Neural progenitor cell (in vitro differentiated cells): ENCODE measurements at regions not wholly inside any gene's neighbourhood (a gene's known extent, or its start where the extent isn't known, plus 50 kb on each side); places are given as distances from the start of the nearest gene placed in this dataset.

Experiments used
- DNase-seq: peaks from one replicate; pipeline ENCODE4 v3.0.0-alpha.2; 2016; ENCODE audit warnings: low spot score
- H2AFZ ChIP-seq: fragments of 200-600 bp; sonication (generic); replicated peaks from 2 replicates; pipeline ENCODE4 v1.6.1; 2016; ENCODE audit warnings: antibody characterized with exemption
- H3F3A ChIP-seq: fragments of 200-600 bp; sonication (generic); 2 replicates; pipeline ENCODE4 v1.6.1; 2016; ENCODE audit warnings: antibody characterized with exemption, low read depth
- H3K27ac ChIP-seq: fragments of 200-600 bp; sonication (generic); 2 replicates; pipeline ENCODE4 v1.5.1; 2016; ENCODE audit warnings: mild to moderate bottlenecking
- H3K27me3 ChIP-seq: fragments of 200-600 bp; sonication (generic); 2 replicates; pipeline ENCODE4 v1.6.1; 2016; ENCODE audit warnings: mild to moderate bottlenecking, moderate library complexity
- H3K36me3 ChIP-seq: fragments of 200-600 bp; sonication (generic); 2 replicates; pipeline ENCODE4 v1.5.1; 2016
- H3K4me1 ChIP-seq: fragments of 200-600 bp; sonication (generic); 2 replicates; pipeline ENCODE4 v1.6.1; 2016; ENCODE audit warnings: mixed run types
- H3K4me2 ChIP-seq: fragments of 200-600 bp; sonication (generic); 2 replicates; pipeline ENCODE4 v1.6.1; 2016
- H3K4me3 ChIP-seq: fragments of 200-600 bp; sonication (generic); 2 replicates; pipeline ENCODE4 v1.5.1; 2016
- H3K79me2 ChIP-seq: fragments of 200-600 bp; sonication (generic); 2 replicates; pipeline ENCODE4 v1.6.1; 2016; ENCODE audit warnings: low read depth
- H3K9ac ChIP-seq: fragments of 200-600 bp; sonication (generic); 2 replicates; pipeline ENCODE4 v1.6.1; 2016
- H3K9me3 ChIP-seq: fragments of 200-600 bp; sonication (generic); 2 replicates; pipeline ENCODE4 v1.5.1; 2016; ENCODE audit warnings: low read depth
- H4K20me1 ChIP-seq: fragments of 200-600 bp; sonication (generic); 2 replicates; pipeline ENCODE4 v1.6.1; 2016; ENCODE audit warnings: low read depth
- H3K27ac Mint-ChIP-seq: 3 replicates; pipeline ENCODE4 v1.8.0; 2021; ENCODE audit warnings: mixed read lengths
- H3K27me3 Mint-ChIP-seq: 2 replicates; pipeline ENCODE4 v1.8.0; 2022; ENCODE audit warnings: low read depth, mild to moderate bottlenecking, inconsistent platforms, moderate library complexity, mixed read lengths; ENCODE audit not compliant: insufficient read depth
- H3K36me3 Mint-ChIP-seq: 3 replicates; pipeline ENCODE4 v1.8.0; 2021; ENCODE audit warnings: mixed read lengths
- H3K4me1 Mint-ChIP-seq: 3 replicates; pipeline ENCODE4 v1.8.0; 2021; ENCODE audit warnings: mixed read lengths
- H3K4me3 Mint-ChIP-seq: 3 replicates; pipeline ENCODE4 v1.8.0; 2021; ENCODE audit warnings: mild to moderate bottlenecking, moderate library complexity, mixed read lengths
- H3K9me3 Mint-ChIP-seq: 3 replicates; pipeline ENCODE4 v1.8.0; 2020; ENCODE audit warnings: mixed read lengths
- EZH2 ChIP-seq: fragments of 200-600 bp; sonication (generic); IDR thresholded peaks from 2 replicates; pipeline ENCODE4 v1.6.1; 2017; ENCODE audit warnings: antibody characterized with exemption, mild to moderate bottlenecking, moderate library complexity
- EZH2phosphoT487 ChIP-seq: fragments of 200-600 bp; sonication (generic); IDR thresholded peaks from 2 replicates; pipeline ENCODE4 v1.6.1; 2017; ENCODE audit warnings: antibody characterized with exemption
- TF ChIP-seq, protein P1 (sequence below): fragments of 200-600 bp; sonication (generic); IDR thresholded peaks from 2 replicates; pipeline ENCODE4 v1.5.1; 2017; ENCODE audit warnings: antibody characterized with exemption, mild to moderate bottlenecking

DNA sequence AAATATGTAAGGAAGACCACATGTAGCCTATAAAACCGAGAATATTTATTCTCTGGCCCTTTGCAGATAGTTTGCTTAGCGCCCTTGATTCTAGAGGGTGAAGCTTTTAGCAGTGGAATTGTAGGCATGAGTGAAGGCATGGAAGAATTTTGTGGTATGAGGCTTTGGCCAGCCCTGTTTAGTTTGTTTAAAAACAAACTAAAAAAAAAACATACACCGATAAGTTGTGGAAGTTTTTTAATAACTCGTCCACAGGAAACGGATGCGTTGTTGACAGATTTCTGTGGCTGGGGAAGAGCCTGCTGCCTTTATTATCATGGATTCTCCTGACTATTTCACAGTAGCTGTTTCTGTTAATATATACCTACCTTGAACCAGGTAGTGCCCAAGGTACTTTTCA, 194.7 kb upstream of the LNX1 start:
- Histone ChIP-seq H2AFZ (no peak overlapping the region), H4K20me1 (no peaks in the 10 kb centered on the region), H3K9me3 (no peaks in the 10 kb centered on the region), H3K4me1 (peaks cover 9% of the 10 kb centered on the region), H3K4me2 (no peak overlapping the region), H3K4me3 (no peak overlapping the region), H3K27me3 (no peaks in the 10 kb centered on the region), H3K9ac (no peak overlapping the region), H3K27ac (no peak overlapping the region), H3K79me2 (no peaks in the 10 kb centered on the region), H3F3A (no peaks in the 10 kb centered on the region), H3K36me3 (no peaks in the 10 kb centered on the region)
- H3K36me3 Mint-ChIP-seq: no peaks in the 10 kb centered on the region
- H3K27me3 Mint-ChIP-seq: peaks cover 5% of the 10 kb centered on the region
- H3K4me1 Mint-ChIP-seq: no peaks in the 10 kb centered on the region
- TF ChIP-seq, protein P1, sequence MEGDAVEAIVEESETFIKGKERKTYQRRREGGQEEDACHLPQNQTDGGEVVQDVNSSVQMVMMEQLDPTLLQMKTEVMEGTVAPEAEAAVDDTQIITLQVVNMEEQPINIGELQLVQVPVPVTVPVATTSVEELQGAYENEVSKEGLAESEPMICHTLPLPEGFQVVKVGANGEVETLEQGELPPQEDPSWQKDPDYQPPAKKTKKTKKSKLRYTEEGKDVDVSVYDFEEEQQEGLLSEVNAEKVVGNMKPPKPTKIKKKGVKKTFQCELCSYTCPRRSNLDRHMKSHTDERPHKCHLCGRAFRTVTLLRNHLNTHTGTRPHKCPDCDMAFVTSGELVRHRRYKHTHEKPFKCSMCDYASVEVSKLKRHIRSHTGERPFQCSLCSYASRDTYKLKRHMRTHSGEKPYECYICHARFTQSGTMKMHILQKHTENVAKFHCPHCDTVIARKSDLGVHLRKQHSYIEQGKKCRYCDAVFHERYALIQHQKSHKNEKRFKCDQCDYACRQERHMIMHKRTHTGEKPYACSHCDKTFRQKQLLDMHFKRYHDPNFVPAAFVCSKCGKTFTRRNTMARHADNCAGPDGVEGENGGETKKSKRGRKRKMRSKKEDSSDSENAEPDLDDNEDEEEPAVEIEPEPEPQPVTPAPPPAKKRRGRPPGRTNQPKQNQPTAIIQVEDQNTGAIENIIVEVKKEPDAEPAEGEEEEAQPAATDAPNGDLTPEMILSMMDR: no peak
- TF ChIP-seq EZH2phosphoT487 (no peak), EZH2 (no peak)
- H3K27ac Mint-ChIP-seq: no peak overlapping the region
- no peak for DNase-seq
- no peaks in the 10 kb centered on the region for H3K9me3 Mint-ChIP-seq
- H3K4me3 Mint-ChIP-seq: no peak overlapping the region

DNA sequence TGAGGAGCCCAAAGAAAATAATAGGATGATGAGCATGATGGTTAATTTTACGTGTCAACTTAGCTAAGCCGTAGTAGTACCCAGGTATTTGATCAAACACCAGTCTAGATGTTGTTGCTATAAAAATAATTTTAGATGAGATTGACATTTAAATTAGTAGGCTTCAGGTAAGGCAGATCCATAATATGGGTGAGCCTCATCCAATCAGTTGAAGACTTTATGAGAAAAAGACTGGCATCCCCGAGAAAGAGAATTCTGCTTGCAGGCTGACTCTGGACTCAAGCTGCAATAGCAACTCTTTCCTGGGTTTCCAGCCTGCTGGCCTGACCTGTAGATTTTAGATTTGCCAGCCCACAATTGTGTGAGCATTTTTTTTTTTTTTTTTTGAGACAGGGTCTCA, 192.8 kb upstream of the LNX1 start:
- Mint-ChIP-seq H3K4me1 (no peaks in the 10 kb centered on the region), H3K27ac (no peak overlapping the region), H3K36me3 (no peaks in the 10 kb centered on the region), H3K9me3 (no peaks in the 10 kb centered on the region), H3K27me3 (peaks cover 5% of the 10 kb centered on the region), H3K4me3 (no peak overlapping the region)
- no peaks in the 10 kb centered on the region for H3K36me3 ChIP-seq
- no peaks in the 10 kb centered on the region for H3F3A ChIP-seq
- DNase-seq: no peak
- no peak overlapping the region for H3K4me2 ChIP-seq
- H2AFZ ChIP-seq: no peak overlapping the region
- H3K4me1 ChIP-seq: no peaks in the 10 kb centered on the region
- no peaks in the 10 kb centered on the region for H3K79me2 ChIP-seq
- no peak overlapping the region for H3K27ac ChIP-seq
- TF ChIP-seq, protein P1: no peak
- TF ChIP-seq EZH2phosphoT487: no peak
- TF ChIP-seq EZH2: no peak
- no peaks in the 10 kb centered on the region for H3K9me3 ChIP-seq
- no peak overlapping the region for H3K4me3 ChIP-seq
- no peaks in the 10 kb centered on the region for H4K20me1 ChIP-seq
- no peak overlapping the region for H3K9ac ChIP-seq
- no peaks in the 10 kb centered on the region for H3K27me3 ChIP-seq

DNA sequence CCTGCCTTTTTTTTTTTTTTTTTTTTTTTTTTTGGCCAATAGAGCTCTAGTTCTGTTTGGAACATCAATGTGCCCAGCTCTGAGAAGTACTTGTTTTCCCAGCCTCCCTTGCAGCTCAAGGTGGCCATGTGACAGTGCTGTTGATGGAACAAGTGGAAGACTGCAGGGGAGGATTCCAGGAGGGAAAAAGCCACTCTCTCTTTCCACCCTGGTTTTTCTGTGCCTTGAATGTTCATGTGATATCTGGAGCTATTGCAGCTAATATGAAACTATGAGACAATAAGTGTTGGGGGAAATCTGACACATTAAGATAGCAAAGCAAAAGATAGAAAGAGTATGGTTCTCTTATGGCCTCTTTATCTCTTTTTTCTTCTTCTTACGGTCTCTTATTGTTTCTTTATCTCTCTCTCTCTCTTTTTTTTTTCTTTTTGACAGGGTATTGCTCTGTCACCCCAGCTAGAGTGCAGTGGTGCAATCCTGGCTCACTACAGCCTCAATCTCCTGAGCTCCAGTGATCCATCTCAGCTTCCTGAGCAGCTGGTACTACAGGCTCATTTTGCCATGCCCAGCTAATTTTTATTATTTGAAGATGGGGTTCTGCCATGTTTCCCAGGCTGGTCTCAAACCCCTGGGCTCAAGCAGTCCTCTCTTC, 192.0 kb upstream of the LNX1 start:
- TF ChIP-seq, protein P1: no peak
- TF ChIP-seq EZH2 (no peak), EZH2phosphoT487 (no peak)
- Mint-ChIP-seq H3K9me3 (no peaks in the 10 kb centered on the region), H3K36me3 (no peaks in the 10 kb centered on the region), H3K27ac (no peak overlapping the region), H3K27me3 (peaks cover 5% of the 10 kb centered on the region), H3K4me3 (no peak overlapping the region), H3K4me1 (no peaks in the 10 kb centered on the region)
- Histone ChIP-seq H3K27ac (no peak overlapping the region), H3K79me2 (no peaks in the 10 kb centered on the region), H3K36me3 (no peaks in the 10 kb centered on the region), H3K4me1 (no peaks in the 10 kb centered on the region), H3K4me3 (no peak overlapping the region), H3K27me3 (no peaks in the 10 kb centered on the region), H3K4me2 (no peak overlapping the region), H3K9me3 (no peaks in the 10 kb centered on the region), H4K20me1 (no peaks in the 10 kb centered on the region), H3F3A (no peaks in the 10 kb centered on the region), H2AFZ (no peak overlapping the region), H3K9ac (no peak overlapping the region)
- DNase-seq: no peak
